Fibroblast of mammary gland (primary cell): ENCODE measurements at regions not wholly inside any gene's neighbourhood (a gene's known extent, or its start where the extent isn't known, plus 50 kb on each side); places are given as distances from the start of the nearest gene placed in this dataset.

Experiments used
- DNase-seq: peaks from one replicate; pipeline ENCODE4 v3.0.0-alpha.2; 2010; ENCODE audit warnings: low read depth
- H3K4me3 ChIP-seq: 2 replicates; pipeline ENCODE4 v1.5.1; 2011; ENCODE audit warnings: low read depth, mild to moderate bottlenecking, low read length, moderate library complexity; ENCODE audit not compliant: control insufficient read depth
- TF ChIP-seq, protein P1 (sequence below): conservative IDR thresholded peaks from 2 replicates; pipeline ENCODE4 v1.5.1; 2011; ENCODE audit warnings: low read depth, low read length, inconsistent platforms; ENCODE audit not compliant: control insufficient read depth, insufficient read depth

DNA sequence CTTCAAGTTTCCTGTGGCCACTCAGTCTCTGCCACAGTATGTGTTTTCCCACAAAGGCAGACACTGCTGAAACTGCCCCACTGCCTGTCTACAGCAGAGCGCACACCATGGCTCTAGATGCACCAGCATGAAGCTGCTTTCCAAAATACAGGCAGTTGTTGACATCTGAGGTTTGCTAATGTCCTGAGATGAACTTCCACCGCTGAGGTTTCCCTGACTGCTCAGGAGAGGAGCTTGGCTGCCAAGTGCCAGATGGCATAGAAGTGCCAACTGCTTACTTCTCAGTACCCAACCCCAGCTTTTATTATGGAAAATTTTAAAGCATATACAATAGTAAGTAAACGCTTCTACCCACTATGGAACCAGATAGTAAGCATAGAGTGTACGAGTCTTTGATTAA lies 61.0 kb upstream of the EXOC1L start:
- H3K4me3 ChIP-seq = no peak overlapping the region
- DNase-seq = peak; percentile 11
- TF ChIP-seq, protein P1, sequence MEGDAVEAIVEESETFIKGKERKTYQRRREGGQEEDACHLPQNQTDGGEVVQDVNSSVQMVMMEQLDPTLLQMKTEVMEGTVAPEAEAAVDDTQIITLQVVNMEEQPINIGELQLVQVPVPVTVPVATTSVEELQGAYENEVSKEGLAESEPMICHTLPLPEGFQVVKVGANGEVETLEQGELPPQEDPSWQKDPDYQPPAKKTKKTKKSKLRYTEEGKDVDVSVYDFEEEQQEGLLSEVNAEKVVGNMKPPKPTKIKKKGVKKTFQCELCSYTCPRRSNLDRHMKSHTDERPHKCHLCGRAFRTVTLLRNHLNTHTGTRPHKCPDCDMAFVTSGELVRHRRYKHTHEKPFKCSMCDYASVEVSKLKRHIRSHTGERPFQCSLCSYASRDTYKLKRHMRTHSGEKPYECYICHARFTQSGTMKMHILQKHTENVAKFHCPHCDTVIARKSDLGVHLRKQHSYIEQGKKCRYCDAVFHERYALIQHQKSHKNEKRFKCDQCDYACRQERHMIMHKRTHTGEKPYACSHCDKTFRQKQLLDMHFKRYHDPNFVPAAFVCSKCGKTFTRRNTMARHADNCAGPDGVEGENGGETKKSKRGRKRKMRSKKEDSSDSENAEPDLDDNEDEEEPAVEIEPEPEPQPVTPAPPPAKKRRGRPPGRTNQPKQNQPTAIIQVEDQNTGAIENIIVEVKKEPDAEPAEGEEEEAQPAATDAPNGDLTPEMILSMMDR = no peak

DNA sequence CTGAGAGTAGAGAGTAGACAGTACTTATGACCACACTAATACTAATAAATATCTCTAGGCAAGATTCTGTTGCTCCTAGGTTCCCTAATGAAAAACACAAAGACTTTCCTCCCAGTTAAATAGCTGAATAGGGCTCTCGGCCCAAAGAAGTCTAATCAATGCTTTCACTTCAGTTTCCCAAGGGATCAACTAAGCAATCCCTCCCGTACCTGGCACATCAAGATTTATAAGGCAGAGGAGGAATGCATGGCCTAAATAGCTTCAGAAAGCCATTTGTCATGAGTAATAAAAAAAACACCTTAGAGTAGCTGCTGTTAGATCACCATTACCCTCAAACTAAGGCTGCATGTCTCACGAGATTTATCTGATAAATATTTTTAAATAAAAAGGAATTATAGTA lies 56.8 kb upstream of the EXOC1L start:
- H3K4me3 ChIP-seq = no peak overlapping the region
- peak; percentile 14 for DNase-seq
- TF ChIP-seq, protein P1 = no peak

DNA sequence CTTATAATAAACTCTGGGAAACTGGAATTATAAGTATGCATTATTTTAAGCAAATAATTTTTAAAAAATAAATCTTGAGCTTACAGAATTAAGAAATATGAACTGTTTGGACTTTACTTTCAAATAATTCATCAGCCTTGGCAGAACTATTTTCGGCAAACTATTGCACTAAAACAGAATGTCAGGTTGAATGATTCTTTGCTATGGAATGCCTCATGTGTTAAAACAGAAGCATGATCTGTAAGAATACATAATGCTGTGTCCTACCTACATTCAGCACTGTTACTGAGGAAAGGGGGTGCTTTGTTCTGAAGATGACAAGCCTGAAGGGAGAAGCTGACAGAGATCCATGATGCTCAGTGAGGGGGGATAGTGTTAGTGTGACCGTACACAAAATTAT lies 55.6 kb upstream of the EXOC1L start:
- TF ChIP-seq, protein P1 = no peak
- no peak for DNase-seq
- no peak overlapping the region for H3K4me3 ChIP-seq

DNA sequence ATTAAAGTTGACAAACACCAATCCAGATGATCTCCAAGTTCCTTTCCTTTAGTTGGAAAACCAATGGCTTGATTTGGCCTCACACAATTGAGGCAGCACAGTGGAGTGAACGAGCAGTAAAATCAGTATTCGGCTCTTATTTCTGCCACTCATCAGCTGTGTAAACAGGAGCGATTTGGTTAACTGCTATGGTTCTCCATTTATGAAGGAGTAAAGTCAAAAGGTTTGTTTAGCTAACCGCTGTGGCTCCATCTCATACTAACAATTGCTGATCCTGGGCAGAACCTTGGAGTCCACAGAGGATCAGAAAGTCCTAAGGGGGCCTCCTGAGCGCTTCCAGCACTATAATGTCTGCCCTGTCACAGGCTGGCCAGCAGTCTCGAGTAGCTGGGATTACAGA lies 54.5 kb upstream of the EXOC1L start:
- H3K4me3 ChIP-seq = no peak overlapping the region
- TF ChIP-seq, protein P1 = no peak
- DNase-seq = no peak

DNA sequence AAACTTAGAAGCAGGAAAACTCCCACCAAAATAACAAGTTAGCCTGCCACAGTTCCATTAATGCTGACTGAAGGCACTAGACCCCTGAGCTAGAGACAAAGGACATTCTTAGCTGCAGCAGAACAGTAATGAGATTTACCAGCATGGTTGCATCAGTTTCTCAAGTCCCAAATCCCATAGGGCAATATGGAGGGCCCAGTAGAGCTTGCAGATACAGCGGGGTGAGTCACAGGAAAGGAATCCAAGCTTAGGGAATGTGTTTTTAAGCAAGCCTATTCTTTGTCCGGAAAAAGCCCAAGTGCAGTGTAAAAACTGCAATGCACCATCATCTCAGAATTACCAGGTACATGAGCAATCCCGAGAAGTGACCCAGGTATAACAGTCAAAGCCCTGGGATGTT lies 51.3 kb upstream of the EXOC1L start:
- DNase-seq = peak; percentile 92
- TF ChIP-seq, protein P1 = no peak
- no peak overlapping the region for H3K4me3 ChIP-seq
